OCI-LY3 (cell line): ENCODE measurements at regions not wholly inside any gene's neighbourhood (a gene's known extent, or its start where the extent isn't known, plus 50 kb on each side); places are given as distances from the start of the nearest gene placed in this dataset.

ENCODE experiments used
- H2AFZ ChIP-seq: fragments of 200-600, 300-600 bp; shearing (Covaris generic); 2 replicates; pipeline ENCODE4 v1.6.0; 2014; ENCODE audit warnings: antibody characterized with exemption, low read depth, low read length
- H3K27ac ChIP-seq: fragments of 200-600, 300-600 bp; sonication (generic); 2 replicates; pipeline ENCODE4 v1.5.1; 2014; ENCODE audit warnings: mild to moderate bottlenecking, low read length, moderate library complexity, mixed read lengths
- H3K27me3 ChIP-seq: fragments of 200-600, 300-600 bp; sonication (generic); 2 replicates; pipeline ENCODE4 v1.6.1; 2014; ENCODE audit warnings: low read depth, low read length, mixed read lengths
- H3K36me3 ChIP-seq: fragments of 200-600, 300-600 bp; sonication (generic); replicated peaks from 2 replicates; pipeline ENCODE3; 2014; ENCODE audit warnings: low read depth, low read length, mixed read lengths
- H3K4me1 ChIP-seq: fragments of 300-600, 200-600 bp; sonication (generic); 2 replicates; pipeline ENCODE4 v1.6.1; 2014; ENCODE audit warnings: low read length, mixed read lengths
- H3K4me2 ChIP-seq: fragments of 200-600, 300-600 bp; sonication (generic); 2 replicates; pipeline ENCODE4 v1.6.1; 2014; ENCODE audit warnings: low read length, mixed read lengths
- H3K4me3 ChIP-seq: fragments of 300-600, 200-600 bp; sonication (generic); 2 replicates; pipeline ENCODE4 v1.5.1; 2014; ENCODE audit warnings: antibody characterized with exemption, mild to moderate bottlenecking, low read length, moderate library complexity
- H3K79me2 ChIP-seq: fragments of 300-600, 200-600 bp; shearing (Covaris generic); 2 replicates; pipeline ENCODE4 v1.6.1; 2014; ENCODE audit warnings: mild to moderate bottlenecking, low read length, mixed read lengths
- H3K9ac ChIP-seq: fragments of 300-600, 200-600 bp; shearing (Covaris generic); 2 replicates; pipeline ENCODE4 v1.6.0; 2014; ENCODE audit warnings: mild to moderate bottlenecking, low read length, moderate library complexity
- H3K9me3 ChIP-seq: fragments of 200-600, 300-600 bp; shearing (Covaris generic); 2 replicates; pipeline ENCODE4 v1.6.1; 2014; ENCODE audit warnings: low read length, mixed read lengths; ENCODE audit not compliant: insufficient read depth
- H4K20me1 ChIP-seq: fragments of 200-600, 300-600 bp; sonication (generic); 2 replicates; pipeline ENCODE4 v1.6.1; 2016; ENCODE audit warnings: low read length, mixed read lengths; ENCODE audit not compliant: insufficient read depth
- CTCF ChIP-seq: fragments of 200-600, 300-600 bp; sonication (generic); IDR thresholded peaks from 2 replicates; pipeline ENCODE4 v1.5.1; 2014; ENCODE audit warnings: antibody characterized with exemption, low read length, low read depth
- EZH2phosphoT487 ChIP-seq: fragments of 200-600 bp; shearing (Covaris generic); IDR thresholded peaks from 2 replicates; pipeline ENCODE4 v1.6.1; 2018; ENCODE audit warnings: antibody characterized with exemption, mixed run types, low read depth

- no peak overlapping the region for H3K4me2 ChIP-seq
- no peak overlapping the region for H3K27ac ChIP-seq
- H3K79me2 ChIP-seq = no peaks in the 10 kb centered on the region
- H3K27me3 ChIP-seq = peaks cover 22% of the 10 kb centered on the region
- peaks cover 9% of the 10 kb centered on the region for H3K4me1 ChIP-seq
- no peaks in the 10 kb centered on the region for H3K9me3 ChIP-seq
- H4K20me1 ChIP-seq = no peaks in the 10 kb centered on the region
- no peak overlapping the region; the same call in 1 of the 2 replicates for H2AFZ ChIP-seq
- H3K4me3 ChIP-seq = no peak overlapping the region
- TF ChIP-seq EZH2phosphoT487 (no peak), CTCF (no peak)
- no peak overlapping the region for H3K9ac ChIP-seq
- no peaks in the 10 kb centered on the region for H3K36me3 ChIP-seq
These were observed 183.5 kb downstream of the BRINP2 start for GRCh38 chr1:177354247-177354646.

- no peak overlapping the region for H3K4me3 ChIP-seq
- H3K27ac ChIP-seq = no peak overlapping the region
- H3K27me3 ChIP-seq = peaks cover 22% of the 10 kb centered on the region
- TF ChIP-seq EZH2phosphoT487 (no peak), CTCF (no peak)
- H3K36me3 ChIP-seq = no peaks in the 10 kb centered on the region
- no peaks in the 10 kb centered on the region for H4K20me1 ChIP-seq
- H3K4me1 ChIP-seq = peaks cover 9% of the 10 kb centered on the region
- no peak overlapping the region for H3K4me2 ChIP-seq
- H2AFZ ChIP-seq = no peak overlapping the region
- no peak overlapping the region for H3K9ac ChIP-seq
- H3K9me3 ChIP-seq = no peaks in the 10 kb centered on the region
- H3K79me2 ChIP-seq = no peaks in the 10 kb centered on the region
These were observed 180.8 kb downstream of the BRINP2 start for GRCh38 chr1:177351361-177352108.

DNA sequence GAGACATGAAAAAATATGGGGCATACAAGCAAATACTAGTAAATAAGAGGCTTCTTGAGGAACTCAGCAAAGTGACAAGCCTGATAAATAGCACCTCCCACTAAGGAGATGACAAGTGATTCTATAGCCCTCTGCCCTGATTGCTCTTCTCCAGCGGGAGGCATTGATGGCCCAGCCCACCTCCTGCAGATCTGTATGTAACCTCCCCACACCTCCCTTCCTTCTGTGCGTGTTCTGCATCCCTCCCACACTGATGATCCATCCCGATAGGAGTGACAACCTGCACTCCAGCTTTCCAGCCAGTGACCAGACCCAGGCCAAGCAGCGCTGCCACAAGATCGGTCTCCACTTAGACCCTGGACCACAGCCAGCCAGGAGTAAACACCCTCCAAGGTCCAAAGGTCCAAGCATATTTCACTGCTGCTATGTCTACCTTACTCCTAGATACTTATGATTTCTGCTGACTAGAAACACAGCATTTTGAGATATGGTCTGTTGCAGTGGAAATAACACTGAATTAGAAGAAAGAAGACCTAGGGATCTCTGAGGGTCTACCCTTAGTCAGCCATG, 176.1 kb downstream of the BRINP2 start:
- no peaks in the 10 kb centered on the region for H3K79me2 ChIP-seq
- no peak overlapping the region for H2AFZ ChIP-seq
- no peak overlapping the region for H3K4me2 ChIP-seq
- H3K27ac ChIP-seq = no peak overlapping the region
- no peak overlapping the region for H3K9ac ChIP-seq
- TF ChIP-seq CTCF (no peak), EZH2phosphoT487 (no peak)
- H3K27me3 ChIP-seq = peaks cover 10% of the 10 kb centered on the region
- H4K20me1 ChIP-seq = no peaks in the 10 kb centered on the region
- H3K36me3 ChIP-seq = no peaks in the 10 kb centered on the region
- no peak overlapping the region for H3K4me3 ChIP-seq
- H3K4me1 ChIP-seq = no peaks in the 10 kb centered on the region
- H3K9me3 ChIP-seq = no peaks in the 10 kb centered on the region

- H3K4me3 ChIP-seq = no peak overlapping the region
- no peaks in the 10 kb centered on the region for H3K79me2 ChIP-seq
- H4K20me1 ChIP-seq = no peaks in the 10 kb centered on the region
- peaks cover 21% of the 10 kb centered on the region for H3K27me3 ChIP-seq
- TF ChIP-seq CTCF = no peak
- no peak for TF ChIP-seq EZH2phosphoT487
- H3K4me2 ChIP-seq = no peak overlapping the region
- H3K4me1 ChIP-seq = no peaks in the 10 kb centered on the region
- H3K9me3 ChIP-seq = no peaks in the 10 kb centered on the region
- H2AFZ ChIP-seq = no peak overlapping the region
- no peak overlapping the region for H3K9ac ChIP-seq
- no peaks in the 10 kb centered on the region for H3K36me3 ChIP-seq
- no peak overlapping the region for H3K27ac ChIP-seq
These were observed 172.7 kb downstream of the BRINP2 start for GRCh38 chr1:177343445-177343844.
